ENCODE measurements at regions not wholly inside any gene's neighbourhood (a gene's known extent, or its start where the extent isn't known, plus 50 kb on each side); places are given as distances from the start of the nearest gene placed in this dataset.
"Not testable (repeated sequence)": the region's sequence is repeated elsewhere in the genome, so short reads cannot be mapped to it uniquely, and the experiment has no call there.

GRCh38 chr6:37570482-37571133 is 70.9 kb upstream of the CCDC167 start:
- no peak overlapping the region for H3K4me3 ChIP-seq (ENCODE audit: low read depth, low read length)
- no peak for TF ChIP-seq CTCF (IDR thresholded peaks at IDR 0.05; ENCODE audit: borderline replicate concordance, insufficient read depth, low read depth, low read length)

- TF ChIP-seq CTCF (IDR thresholded peaks at IDR 0.05; ENCODE audit: borderline replicate concordance, insufficient read depth, low read depth, low read length), result no peak
- H3K4me3 ChIP-seq (ENCODE audit: low read depth, low read length), result no peak overlapping the region
Measured at GRCh38 chr6:37569743-37570481, 70.2 kb upstream of the CCDC167 start.

- TF ChIP-seq CTCF (IDR thresholded peaks at IDR 0.05; ENCODE audit: borderline replicate concordance, insufficient read depth, low read depth, low read length), result no peak
Measured at GRCh38 chr6:37569317-37569716, 69.6 kb upstream of the CCDC167 start.

GRCh38 chr6:37566950-37567349 is 67.3 kb upstream of the CCDC167 start:
- TF ChIP-seq CTCF (IDR thresholded peaks at IDR 0.05; ENCODE audit: borderline replicate concordance, insufficient read depth, low read depth, low read length), result no peak
- no peak overlapping the region for H3K4me3 ChIP-seq (ENCODE audit: low read depth, low read length)

More at GRCh38 chr6:37569317-37569716, 69.6 kb upstream of the CCDC167 start:
- no peak overlapping the region for H3K4me3 ChIP-seq (ENCODE audit: low read depth, low read length)

GRCh38 chr6:37566111-37566949 is 66.6 kb upstream of the CCDC167 start:
- H3K4me3 ChIP-seq (ENCODE audit: low read depth, low read length), result peak overlapping the region; percentile 42
- TF ChIP-seq CTCF (IDR thresholded peaks at IDR 0.05; ENCODE audit: borderline replicate concordance, insufficient read depth, low read depth, low read length), result peak; percentile 88

GRCh38 chr6:37565267-37566110 is 65.8 kb upstream of the CCDC167 start:
- H3K4me3 ChIP-seq (ENCODE audit: low read depth, low read length), result peak overlapping the region; percentile 42
- 0 out of 2 replicates have a peak, but pooled peaks have one; percentile 12 for TF ChIP-seq CTCF (IDR thresholded peaks at IDR 0.05; ENCODE audit: borderline replicate concordance, insufficient read depth, low read depth, low read length)

- H3K4me3 ChIP-seq (ENCODE audit: low read depth, low read length), result not testable (repeated sequence)
Measured at GRCh38 chr6:37562926-37563288, 63.2 kb upstream of the CCDC167 start.
